Suppressor macrophage (primary cell): ENCODE measurements at regions not wholly inside any gene's neighbourhood (a gene's known extent, or its start where the extent isn't known, plus 50 kb on each side); places are given as distances from the start of the nearest gene placed in this dataset.

Source experiments
- DNase-seq, 4 experiments: peaks; one replicate each; pipeline ENCODE4 v3.0.0-alpha.2; 2020 to 2022

DNA sequence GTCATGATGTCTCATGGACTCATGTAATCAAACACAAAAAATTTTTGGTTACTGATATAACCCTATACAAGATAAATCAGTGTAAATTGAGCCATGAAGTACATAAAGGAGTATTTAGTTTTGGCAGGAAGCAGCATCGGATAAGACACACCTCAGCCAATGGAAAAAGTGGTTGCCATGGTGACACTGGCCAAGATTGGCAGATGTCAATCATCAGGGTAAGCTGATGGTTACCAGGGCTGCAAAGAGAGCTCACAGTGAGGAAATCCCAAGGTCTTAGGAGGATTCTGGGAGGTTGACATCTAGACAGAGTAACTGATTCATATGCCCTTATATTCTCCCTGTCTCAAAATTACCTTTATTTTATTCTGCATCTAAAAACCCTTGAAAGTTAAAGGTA, 203.8 kb upstream of the PCSK2 start:
- DNase-seq = no peak

DNA sequence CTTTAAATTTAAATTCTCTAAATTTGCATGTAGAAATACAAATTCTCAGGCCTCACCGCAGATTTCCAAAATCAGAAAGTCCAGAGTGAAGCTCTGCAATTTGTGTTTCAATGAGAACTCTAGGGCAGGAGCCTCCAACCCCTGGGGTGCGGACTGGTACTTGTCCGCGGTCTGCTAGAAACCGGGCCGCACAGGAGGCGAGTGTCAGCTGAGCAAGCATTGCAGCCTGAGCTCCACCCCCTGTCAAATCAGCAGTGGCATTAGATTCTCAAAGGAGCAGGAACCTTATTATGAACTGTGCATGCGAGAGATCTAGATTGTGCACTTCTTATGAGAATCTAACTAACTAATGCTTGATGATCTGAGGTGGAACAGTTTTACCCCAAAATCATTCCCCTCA, 203.0 kb upstream of the PCSK2 start:
- DNase-seq = no peak

DNA sequence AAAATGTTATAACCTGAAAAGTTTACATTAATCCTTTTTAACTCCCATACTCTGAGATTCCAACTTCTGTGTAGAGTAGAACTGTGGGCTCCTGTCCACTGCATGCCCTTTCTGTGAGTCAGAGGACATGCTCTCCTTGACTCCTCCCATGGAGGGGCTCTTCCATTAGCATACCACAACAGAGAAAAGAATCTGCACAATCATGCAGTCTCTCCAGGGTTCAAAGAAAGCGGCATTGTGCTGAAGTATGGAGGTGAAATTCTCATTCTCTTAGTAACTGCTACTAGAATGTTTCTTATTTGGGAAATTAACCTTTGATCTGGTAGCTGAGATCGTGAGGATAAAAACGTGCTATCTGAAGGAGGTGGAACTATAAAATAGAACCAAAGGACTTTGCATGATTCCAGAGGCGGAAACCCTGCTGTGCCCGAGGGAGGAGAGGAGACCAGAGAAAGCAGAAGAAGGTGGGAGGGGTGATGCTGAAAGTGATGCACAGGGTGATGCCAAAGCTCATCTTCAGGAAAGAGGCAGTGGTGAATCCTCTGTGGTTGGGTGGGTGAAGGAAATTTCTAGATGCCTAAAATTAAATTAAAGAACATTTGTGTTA, 202.2 kb upstream of the PCSK2 start:
- no peak for DNase-seq

DNA sequence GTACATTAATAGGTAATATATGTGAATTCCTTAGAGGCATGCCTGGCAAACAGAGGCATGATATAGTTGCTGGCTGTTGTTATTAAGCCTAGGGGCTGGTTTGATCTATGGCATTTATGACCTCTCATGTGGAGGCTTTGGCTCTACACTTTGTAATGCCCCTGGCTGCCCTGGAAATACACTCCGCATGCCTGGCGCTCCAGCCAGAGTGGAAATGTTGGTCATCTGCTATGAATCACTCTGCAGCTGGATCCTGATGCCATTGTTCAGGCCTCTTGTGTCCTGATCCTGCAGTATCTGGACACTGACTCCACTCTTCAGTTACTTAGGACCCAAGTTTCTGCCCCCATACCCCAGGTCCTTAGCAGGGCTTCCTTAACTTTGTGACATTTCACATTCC, 200.5 kb upstream of the PCSK2 start:
- no peak for DNase-seq

- DNase-seq = no peak
Observed at GRCh38 chr20:17029698-17030097, 197.1 kb upstream of the PCSK2 start.

DNA sequence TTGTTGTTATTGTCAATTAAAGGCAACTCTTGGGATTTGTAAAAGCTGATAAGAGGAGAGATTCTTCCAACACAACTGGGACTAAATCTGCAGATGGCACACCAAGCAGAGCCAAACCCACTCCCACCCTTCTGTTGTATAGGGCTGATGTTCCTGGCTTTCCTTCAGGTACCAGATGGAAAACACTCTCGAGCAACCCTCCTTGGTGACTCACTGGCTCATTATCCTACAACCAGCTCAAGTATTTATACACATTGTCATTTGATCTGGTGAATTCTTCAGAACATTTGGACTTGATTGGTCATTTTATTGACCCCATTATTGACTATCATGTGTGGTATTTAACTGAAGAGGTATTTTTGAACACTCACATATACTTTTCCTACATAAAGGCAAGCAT, 190.3 kb upstream of the PCSK2 start:
- no peak for DNase-seq

GRCh38 chr20:17042122-17042521, 184.7 kb upstream of the PCSK2 start:
- DNase-seq = no peak

DNA sequence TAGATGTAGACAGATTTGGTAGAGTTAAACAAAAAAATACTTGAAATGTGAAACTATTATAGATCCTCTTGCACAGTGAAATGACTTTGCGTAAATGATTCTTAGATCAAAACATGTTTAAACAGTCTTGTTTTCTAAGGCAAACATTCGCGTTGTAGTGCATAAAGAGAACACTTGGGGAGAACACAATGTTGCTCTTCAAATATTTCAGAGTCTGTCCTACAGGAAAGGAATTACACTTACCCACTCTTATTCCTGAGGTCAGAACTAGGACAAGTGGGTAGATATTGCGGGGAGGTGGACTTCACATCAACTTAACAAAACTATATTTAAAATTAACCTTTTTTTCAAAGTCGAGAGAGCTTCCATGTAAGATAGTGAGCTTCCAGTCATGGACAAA, 183.5 kb upstream of the PCSK2 start:
- no peak for DNase-seq

GRCh38 chr20:17044891-17045290, 181.9 kb upstream of the PCSK2 start:
- no peak for DNase-seq

DNA sequence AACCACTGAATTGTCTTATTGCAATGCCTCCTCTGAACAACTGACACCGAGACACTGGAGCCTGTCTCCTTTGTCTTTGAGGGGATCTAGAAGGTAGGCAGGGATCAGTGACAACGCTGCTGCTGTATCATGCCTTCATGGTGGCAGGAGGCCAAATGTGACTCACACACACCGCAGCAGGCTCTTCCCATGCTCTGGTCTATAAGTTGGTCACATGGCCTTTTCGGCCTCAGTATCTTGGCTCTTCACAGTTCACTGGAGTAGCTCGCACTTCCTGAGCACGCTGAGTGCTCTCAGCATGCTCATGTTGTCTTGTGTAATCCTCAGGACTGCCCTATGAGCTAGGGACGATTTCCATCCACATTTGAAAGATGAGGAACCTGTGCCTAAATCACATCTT, 167.4 kb upstream of the PCSK2 start:
- no peak for DNase-seq

GRCh38 chr20:17061715-17062114, 165.1 kb upstream of the PCSK2 start:
- no peak for DNase-seq

DNA sequence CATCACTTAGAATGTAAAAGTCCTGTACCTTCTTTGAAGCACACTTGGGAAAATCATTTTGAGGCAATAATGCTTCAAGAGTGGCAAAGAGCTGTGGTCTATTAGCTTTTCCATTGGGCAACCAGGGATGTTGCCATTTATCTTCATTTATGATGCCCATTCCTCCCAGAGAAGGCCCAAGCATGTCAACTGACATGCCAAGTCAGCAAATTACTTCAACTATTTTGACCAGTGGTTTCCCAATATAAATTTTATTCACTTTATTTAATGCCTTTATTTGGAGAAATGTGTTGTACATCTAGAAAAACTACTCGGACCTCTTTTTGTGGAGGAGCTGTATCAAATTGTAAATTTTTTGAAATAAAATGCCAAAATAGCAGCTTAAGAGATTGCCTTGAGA, 164.1 kb upstream of the PCSK2 start:
- DNase-seq = no peak

DNA sequence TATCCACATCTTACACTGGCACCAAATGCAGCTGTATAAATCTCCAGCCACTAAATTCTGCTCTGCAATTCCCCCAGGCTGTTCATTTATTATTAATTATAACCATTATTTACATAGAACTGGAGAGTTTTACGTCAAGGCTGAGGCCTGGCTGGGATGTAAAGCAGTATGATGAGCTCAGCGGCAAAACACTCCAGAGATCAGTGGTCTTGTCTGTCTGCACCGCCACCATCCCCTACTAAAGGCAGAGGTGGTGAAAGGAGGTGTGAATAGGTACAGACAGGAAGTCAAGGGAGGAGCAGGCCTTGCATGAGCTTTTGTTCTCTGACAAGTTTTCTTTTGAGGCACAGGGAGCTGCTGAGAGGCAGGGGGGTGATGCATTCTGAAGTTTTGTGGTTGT, 159.9 kb upstream of the PCSK2 start:
- no peak for DNase-seq

DNA sequence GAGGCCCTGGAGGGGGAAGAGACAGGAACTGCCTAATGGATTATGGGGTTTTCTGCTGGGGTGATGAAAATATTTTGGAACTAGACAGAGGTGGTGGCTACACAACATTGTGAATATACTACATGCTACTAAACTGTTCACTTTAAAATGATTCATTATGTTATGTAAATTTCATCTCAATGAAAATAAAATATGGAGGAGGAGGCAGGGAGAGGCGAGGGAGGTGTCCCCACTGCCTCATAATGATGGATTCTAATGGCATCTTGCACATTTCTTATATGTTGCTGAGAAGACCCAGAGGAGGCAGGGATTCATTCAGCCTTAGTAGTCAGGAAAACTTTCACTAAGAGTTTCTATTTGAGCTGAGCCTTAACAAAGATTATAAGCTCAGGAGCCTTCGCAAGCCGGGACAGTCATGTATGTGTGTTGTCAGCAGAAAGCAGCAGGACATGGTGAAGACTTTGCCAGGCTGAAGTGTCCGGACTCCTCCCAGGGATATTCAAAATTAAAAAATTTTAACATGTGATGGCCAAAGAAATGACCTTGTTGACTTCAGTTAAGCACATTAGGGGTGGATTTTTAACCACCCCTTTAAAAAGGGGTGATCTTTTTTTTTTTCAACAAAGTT, 158.6 kb upstream of the PCSK2 start:
- no peak for DNase-seq

DNA sequence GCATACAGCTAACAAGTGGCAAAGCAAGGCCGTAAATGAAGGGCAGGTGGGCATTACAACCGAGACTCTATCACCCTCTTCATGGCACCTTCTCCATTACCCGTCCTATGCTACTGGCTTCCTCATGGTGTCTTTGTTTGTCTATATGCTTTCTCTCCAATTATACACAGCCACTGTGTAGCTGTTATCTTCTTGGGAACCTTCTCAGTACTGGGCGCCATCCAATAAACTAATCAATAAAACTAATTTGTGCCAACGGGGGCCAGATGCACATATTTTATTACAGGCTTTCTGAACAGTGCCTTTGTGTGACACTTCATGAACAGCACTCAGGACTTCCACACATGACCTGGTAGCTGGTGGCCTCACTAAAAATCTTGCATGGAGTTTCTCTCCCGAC, 149.8 kb upstream of the PCSK2 start:
- DNase-seq = no peak

DNA sequence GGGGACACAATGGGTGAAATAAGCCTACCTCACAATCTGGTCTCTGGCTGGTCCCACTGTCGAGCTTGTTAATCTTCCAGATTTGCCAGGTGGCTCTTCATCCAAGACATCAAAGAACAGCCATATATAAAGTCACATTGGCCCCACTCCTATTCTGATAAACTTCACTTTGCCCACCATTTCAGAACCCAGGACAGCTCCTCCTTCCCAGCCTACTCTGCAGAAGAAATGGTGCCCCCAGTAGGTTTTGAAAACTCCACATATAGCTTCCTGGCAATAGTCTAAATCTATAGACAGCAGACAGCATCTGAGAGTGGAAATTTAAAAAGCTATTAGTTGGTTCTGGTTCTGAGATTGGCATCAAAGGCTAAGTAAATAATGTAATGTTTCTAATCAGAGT, 143.1 kb upstream of the PCSK2 start:
- DNase-seq = no peak

GRCh38 chr20:17084909-17085308, 141.9 kb upstream of the PCSK2 start:
- DNase-seq = no peak

GRCh38 chr20:17093782-17094181, 133.1 kb upstream of the PCSK2 start:
- no peak for DNase-seq

GRCh38 chr20:17097603-17098002, 129.2 kb upstream of the PCSK2 start:
- DNase-seq = no peak

GRCh38 chr20:17100506-17100905, 126.3 kb upstream of the PCSK2 start:
- DNase-seq = no peak

DNA sequence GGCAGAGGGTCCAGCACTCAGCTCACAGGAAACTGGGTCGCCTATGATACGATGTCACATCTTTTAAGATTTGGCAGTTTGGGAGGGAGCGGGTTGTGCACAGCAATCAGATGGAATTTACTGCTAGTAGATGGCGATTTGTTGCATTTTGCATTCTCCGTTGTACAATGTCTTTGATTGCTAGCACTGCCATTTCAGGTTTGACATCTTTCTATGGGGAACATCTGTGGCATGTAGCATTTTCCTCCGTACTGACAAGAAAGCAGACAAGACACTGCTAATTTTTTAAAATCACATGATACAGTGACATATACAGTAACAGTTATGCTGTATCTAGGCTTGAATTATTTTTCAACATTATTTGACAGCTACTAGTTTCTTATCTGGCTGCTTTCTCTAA, 119.7 kb upstream of the PCSK2 start:
- DNase-seq = no peak

DNA sequence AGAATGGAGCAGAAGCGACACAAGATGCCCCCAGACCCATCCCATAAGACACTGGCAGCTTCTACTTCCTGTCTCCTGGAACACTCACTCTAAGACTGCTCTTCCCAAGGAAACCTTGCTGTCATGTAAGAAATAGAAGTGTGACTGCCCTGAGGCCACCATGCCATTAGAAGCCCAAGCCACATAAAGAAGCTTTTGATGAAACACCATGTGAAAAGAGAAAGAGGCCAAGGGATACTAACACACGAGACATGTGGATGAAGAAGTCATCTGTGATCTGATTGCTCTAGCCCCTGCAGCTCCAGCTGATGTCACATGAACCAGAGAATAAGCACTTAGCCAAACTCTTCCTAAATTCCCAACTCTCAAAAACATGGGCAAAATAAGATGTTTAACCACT, 117.9 kb upstream of the PCSK2 start:
- DNase-seq = no peak

DNA sequence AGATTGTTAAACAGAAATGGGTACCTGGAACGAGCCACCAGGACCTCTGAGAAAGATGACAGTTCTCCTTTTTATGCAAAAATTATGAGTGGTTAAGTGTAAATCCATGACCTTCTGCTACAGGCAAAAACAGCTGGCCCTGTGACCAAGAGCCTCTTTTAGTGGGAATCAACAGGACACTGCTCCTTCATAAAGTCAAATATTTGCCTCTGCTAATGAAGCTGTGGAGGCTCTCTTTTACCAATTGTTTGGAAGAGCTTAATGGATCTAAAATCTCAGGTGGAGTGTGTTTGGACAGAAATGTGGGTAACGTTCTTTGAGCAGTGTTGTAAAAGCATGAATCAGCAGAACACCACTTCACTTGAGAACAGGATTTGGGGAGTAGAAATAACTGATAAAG, 117.5 kb upstream of the PCSK2 start:
- DNase-seq = no peak

DNA sequence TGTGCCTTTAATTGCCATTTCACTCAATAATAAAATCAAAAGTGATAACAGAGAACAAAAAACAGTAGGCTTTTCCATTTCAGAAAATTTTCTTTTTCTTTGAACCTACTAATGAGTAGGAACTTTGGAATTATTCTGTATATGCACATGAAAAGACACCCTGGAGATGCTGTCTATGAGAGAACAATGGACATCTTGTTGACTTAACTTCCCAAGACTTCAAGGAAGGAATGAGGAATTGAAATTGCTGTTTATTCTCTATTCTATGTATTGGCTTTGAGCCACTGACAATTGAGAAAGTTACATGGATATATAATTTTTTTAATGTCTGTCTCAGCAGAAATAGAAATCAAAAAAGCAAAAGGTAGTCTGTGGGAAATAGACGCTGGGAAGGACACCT, 98.6 kb upstream of the PCSK2 start:
- no peak for DNase-seq

DNA sequence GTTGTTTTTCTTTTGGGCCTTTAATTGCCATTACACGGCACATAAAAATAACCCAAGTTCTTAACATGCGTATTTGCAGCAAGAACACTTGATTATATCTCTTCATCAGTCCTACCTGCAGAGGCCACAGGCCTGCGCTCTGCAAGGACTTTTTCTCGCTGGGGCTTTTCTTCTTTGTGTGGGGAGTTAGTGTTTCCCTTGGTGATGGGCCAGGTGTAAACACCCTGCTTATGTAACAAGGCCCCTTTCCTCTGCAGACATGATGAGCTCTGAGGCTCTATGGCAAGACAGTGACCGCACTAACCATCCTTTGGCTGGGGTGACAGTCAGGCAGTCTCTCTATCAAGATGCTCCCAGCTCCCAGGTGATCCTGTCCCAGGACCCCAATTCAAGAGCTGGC, 97.8 kb upstream of the PCSK2 start:
- no peak for DNase-seq
